ENCODE measurements at regions not wholly inside any gene's neighbourhood (a gene's known extent, or its start where the extent isn't known, plus 50 kb on each side); places are given as distances from the start of the nearest gene placed in this dataset.

GRCh38 chr3:57009802-57010201 is 50.7 kb upstream of the SPATA12 start:
- no peak for TF ChIP-seq CTCF (IDR thresholded peaks at IDR 0.05; ENCODE audit: insufficient read depth, missing control alignments)
- no peak for FAIRE-seq

GRCh38 chr3:57009367-57009766 is 51.1 kb upstream of the SPATA12 start:
- TF ChIP-seq CTCF (IDR thresholded peaks at IDR 0.05; ENCODE audit: insufficient read depth, missing control alignments), result no peak
- FAIRE-seq (no peak), DNase-seq (ENCODE audit: insufficient read length, low spot score) (no peak)

More at GRCh38 chr3:57009802-57010201, 50.7 kb upstream of the SPATA12 start:
- DNase-seq (ENCODE audit: insufficient read length, low spot score), result no peak

GRCh38 chr3:57007521-57008460 is 52.7 kb upstream of the SPATA12 start:
- no peak for FAIRE-seq
- no peak for DNase-seq (ENCODE audit: insufficient read length, low spot score)
- no peak for TF ChIP-seq CTCF (IDR thresholded peaks at IDR 0.05; ENCODE audit: insufficient read depth, missing control alignments)

GRCh38 chr3:57006949-57007419 is 53.5 kb upstream of the SPATA12 start:
- TF ChIP-seq CTCF (IDR thresholded peaks at IDR 0.05; ENCODE audit: insufficient read depth, missing control alignments), result no peak
- FAIRE-seq, result no peak
- no peak for DNase-seq (ENCODE audit: insufficient read length, low spot score)

- DNase-seq (ENCODE audit: insufficient read length, low spot score) (no peak), FAIRE-seq (no peak)
- TF ChIP-seq CTCF (IDR thresholded peaks at IDR 0.05; ENCODE audit: insufficient read depth, missing control alignments), result no peak
Observed at GRCh38 chr3:57006179-57006657, 54.2 kb upstream of the SPATA12 start.

GRCh38 chr3:57004229-57004628 is 56.2 kb upstream of the SPATA12 start:
- TF ChIP-seq CTCF (IDR thresholded peaks at IDR 0.05; ENCODE audit: insufficient read depth, missing control alignments), result no peak
- DNase-seq (ENCODE audit: insufficient read length, low spot score) (no peak), FAIRE-seq (no peak)

- DNase-seq (ENCODE audit: insufficient read length, low spot score) (no peak), FAIRE-seq (no peak)
- TF ChIP-seq CTCF (IDR thresholded peaks at IDR 0.05; ENCODE audit: insufficient read depth, missing control alignments), result no peak
Observed at GRCh38 chr3:57003676-57004075, 56.8 kb upstream of the SPATA12 start.
